Ishikawa (cell line): ENCODE measurements at regions not wholly inside any gene's neighbourhood (a gene's known extent, or its start where the extent isn't known, plus 50 kb on each side); places are given as distances from the start of the nearest gene placed in this dataset.

Experiments used
- EP300 ChIP-seq: IDR thresholded peaks from 2 replicates; pipeline ENCODE4 v1.6.1; 2012; ENCODE audit warnings: borderline replicate concordance
- NFIC ChIP-seq: IDR thresholded peaks from 2 replicates; pipeline ENCODE4 v1.6.1; 2012
- RAD21 ChIP-seq: IDR thresholded peaks from 2 replicates; pipeline ENCODE4 v1.6.1; 2012; ENCODE audit warnings: low read depth
- TAF1 ChIP-seq: IDR thresholded peaks from 2 replicates; pipeline ENCODE4 v1.6.1; 2012; ENCODE audit warnings: low read depth, mild to moderate bottlenecking
- YY1 ChIP-seq: IDR thresholded peaks from 2 replicates; pipeline ENCODE4 v1.6.1; 2012; ENCODE audit warnings: low read depth
- ZBTB7A ChIP-seq: IDR thresholded peaks from 2 replicates; pipeline ENCODE4 v1.6.1; 2012; ENCODE audit warnings: low read depth
- TF ChIP-seq, protein P1 (sequence below): IDR thresholded peaks from 2 replicates; pipeline ENCODE4 v1.6.1; 2012

DNA sequence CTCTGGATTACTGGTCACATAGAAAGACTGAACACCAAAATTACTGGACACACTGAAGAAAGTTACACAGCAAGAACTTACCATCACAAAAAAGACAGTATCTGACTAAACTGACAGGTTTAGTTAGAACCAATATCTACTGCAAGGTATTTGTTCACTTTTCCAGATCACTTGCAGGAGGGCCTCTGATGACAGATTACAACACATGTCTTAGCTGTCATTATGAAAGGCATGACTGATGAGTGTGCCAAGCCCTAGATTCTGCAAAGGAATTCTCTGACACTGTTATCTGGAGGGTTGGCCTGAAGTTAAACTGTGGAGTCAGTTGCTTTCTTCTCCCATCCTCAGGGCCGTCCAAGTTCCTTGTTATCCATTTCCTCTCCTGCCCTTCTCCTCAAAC is 242.7 kb downstream of the KIF20B start:
- TF ChIP-seq EP300 (no peak), YY1 (no peak), NFIC (no peak), ZBTB7A (no peak), TAF1 (no peak), RAD21 (no peak)
- TF ChIP-seq, protein P1, sequence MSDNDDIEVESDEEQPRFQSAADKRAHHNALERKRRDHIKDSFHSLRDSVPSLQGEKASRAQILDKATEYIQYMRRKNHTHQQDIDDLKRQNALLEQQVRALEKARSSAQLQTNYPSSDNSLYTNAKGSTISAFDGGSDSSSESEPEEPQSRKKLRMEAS, result no peak
